GM19324 (cell line): ENCODE measurements at regions not wholly inside any gene's neighbourhood (a gene's known extent, or its start where the extent isn't known, plus 50 kb on each side); places are given as distances from the start of the nearest gene placed in this dataset.
"Not testable (repeated sequence)": the region's sequence is repeated elsewhere in the genome, so short reads cannot be mapped to it uniquely, and the experiment has no call there.

Source experiments
- ATAC-seq: cut with Tn5 transposase; IDR thresholded peaks from one replicate; pipeline ENCODE4 v1.9.1; 2021; ENCODE audit warnings: mild to moderate bottlenecking, moderate library complexity; ENCODE audit not compliant: unreplicated experiment, low FRiP score

GRCh38 chr18:71431171-71431570 is 1113.0 kb downstream of the CBLN2 start:
- ATAC-seq = no peak

DNA sequence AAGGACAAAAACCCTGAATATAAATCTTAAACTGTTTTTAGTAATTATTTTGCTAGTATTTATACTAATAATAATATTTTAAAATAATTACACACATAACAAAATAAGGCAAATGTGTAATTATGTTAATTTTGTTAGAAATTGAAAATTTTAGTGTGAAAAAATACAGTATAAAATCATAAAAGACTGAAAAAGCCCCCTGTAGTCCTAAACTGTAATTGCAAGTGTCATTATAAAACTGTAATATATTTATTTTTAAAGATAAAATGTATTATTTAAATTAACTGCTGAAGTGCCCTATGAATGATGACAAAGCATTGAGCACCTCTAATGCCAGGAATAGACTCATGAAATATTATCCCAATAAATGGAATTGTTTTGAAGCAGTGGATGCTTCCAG is 1117.7 kb downstream of the CBLN2 start:
- no peak for ATAC-seq

- ATAC-seq = no peak
Measured at GRCh38 chr18:71405169-71405809, 1116.4 kb downstream of the SOCS6 start.

GRCh38 chr18:71403501-71403900 is 1114.7 kb downstream of the SOCS6 start:
- no peak for ATAC-seq

GRCh38 chr18:71398531-71398930 is 1109.7 kb downstream of the SOCS6 start:
- ATAC-seq = no peak

DNA sequence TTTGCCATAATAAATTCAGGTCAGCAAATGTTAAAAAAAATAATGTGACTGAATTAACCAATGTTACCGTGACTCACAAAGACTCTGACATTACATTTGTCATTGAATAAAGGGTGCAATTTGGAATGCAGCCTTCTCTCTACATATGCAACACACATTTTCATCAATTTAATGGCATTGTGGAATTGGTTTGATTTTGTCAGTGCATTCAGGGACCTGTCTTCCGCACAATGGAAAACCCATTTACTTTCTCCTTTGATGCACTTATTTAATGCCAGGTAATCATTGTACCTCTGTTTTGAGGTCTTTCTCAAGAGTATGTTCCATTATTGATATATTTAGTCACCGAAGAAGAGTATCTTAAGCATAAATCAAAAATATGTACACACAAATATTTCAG is 1099.3 kb downstream of the SOCS6 start:
- ATAC-seq = no peak

GRCh38 chr18:71374294-71375000 is 1085.6 kb downstream of the SOCS6 start:
- no peak for ATAC-seq

DNA sequence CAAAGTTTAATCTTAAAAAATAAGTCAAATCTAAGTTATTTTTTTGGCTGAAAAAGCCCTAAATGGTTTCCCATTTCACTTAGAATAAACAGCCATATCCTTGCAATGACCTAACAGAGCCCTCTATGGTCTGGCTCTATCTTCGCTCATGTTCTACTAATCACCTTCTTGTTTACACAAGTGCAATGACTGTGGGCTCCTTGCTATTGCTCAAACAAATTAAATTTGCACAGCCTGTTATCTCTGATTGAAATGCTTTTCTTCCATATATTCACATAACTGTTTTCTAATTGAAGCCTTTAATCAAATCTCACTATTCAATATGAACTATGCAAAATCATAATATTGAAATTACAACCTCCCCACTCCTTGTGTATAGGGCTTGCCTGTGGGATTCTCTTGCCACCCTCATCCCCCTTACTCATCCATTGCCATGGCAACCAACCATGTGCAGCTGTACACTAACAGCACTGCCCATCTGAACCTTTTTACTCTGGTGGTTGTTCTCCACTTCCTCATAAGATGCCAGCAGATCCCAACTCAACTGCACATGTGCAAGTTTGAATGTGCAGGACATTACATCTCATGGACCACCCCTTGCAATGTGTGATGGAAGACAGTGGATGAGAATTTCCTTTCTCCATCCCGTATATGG is 1083.2 kb downstream of the SOCS6 start:
- ATAC-seq = no peak

- no peak for ATAC-seq
Measured at GRCh38 chr18:71370671-71371445, 1082.0 kb downstream of the SOCS6 start.

DNA sequence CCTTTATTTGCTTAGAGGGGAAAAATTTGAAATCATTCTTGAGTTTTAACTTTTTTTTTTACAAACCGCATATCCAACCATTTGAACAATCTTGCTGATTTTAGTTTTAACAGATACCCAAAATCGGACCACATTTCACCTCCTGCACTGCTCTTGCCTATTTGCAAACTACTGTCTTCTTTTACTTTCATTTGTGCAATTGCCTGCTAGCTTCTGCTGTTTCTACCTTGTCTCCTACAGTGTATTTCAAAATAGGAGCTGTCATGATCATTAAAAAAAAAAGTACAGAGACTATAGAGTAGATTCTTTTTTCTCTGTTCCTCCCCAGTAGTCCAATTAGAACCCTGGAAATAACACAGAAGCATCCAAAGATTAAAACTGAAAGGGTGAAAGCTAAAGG is 1081.2 kb downstream of the SOCS6 start:
- ATAC-seq = no peak

DNA sequence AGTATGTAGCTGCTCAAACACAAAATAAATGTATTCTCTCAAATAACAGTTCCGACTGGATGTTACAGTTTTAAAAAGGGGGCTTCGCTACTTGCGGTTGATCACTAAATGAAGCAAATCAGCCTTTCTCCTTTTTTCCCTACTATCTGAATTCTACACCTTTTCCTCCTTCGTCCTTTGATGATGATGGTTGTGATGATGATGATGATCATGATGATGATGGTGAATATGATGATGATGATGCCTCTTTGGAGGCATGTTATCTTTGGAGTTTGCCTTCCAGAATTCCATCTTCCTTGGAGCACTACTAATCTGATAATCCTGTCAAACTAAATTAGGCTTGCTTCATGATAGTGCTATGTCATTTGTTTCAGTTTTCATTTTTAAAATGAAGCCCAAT is 1073.3 kb downstream of the SOCS6 start:
- no peak for ATAC-seq

- not testable (repeated sequence) for ATAC-seq
Measured at GRCh38 chr18:71355599-71355998, 1066.8 kb downstream of the SOCS6 start.

GRCh38 chr18:71352618-71353017 is 1063.8 kb downstream of the SOCS6 start:
- ATAC-seq = no peak

DNA sequence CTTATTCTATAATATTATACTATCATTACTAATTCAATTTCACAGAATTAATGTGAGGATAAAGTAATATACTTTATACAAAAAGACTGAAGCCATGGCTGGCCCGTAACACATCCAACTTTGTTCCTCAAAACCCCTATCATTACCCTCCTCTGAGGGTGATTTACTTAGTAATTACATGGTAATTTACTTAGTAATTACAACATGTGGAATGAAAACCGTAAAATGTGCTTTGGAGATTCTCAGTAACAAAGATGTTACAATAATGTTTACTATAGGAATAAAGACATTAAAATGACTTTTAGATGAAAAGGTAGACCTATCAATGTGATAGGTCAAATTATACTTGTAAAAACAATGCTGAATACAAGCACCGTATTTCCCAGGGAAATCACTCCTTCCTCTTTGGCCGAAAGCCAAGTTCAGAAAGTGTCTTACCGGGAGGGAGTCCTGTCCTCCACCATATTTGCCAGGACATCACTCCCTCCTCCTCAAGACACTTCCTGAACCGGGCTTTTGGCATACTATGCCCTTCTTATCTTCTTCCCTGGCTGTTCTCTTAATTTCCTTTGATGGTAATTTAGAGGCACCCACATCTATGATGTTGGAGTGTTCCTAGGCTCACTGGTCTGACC is 1047.8 kb downstream of the SOCS6 start:
- no peak for ATAC-seq

- ATAC-seq = no peak
Measured at GRCh38 chr18:71329563-71329962, 1040.7 kb downstream of the SOCS6 start.

GRCh38 chr18:71329114-71329513 is 1040.3 kb downstream of the SOCS6 start:
- no peak for ATAC-seq

GRCh38 chr18:71327850-71328249 is 1039.0 kb downstream of the SOCS6 start:
- ATAC-seq = no peak

GRCh38 chr18:71327441-71327840 is 1038.6 kb downstream of the SOCS6 start:
- no peak for ATAC-seq

GRCh38 chr18:71326826-71327225 is 1038.0 kb downstream of the SOCS6 start:
- no peak for ATAC-seq

DNA sequence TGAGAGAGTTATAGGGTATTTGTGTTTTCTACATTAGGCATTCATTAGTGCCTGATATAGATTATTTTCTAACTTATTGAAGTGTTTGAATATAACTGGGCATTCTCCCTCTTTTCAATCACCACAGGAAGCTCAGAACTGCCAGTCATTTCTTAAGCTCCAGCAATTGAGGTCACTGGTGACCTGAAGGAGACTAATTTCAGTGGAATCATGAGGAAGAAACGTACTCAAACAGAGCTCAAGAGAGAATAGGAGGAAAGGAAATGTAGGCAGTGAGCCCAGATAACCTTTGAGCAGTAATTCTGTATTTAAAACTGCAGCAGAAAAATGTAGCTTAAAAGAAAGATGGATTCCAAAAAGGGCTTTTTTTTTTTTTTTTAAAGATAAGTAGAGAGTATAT is 1035.5 kb downstream of the SOCS6 start:
- ATAC-seq = no peak

DNA sequence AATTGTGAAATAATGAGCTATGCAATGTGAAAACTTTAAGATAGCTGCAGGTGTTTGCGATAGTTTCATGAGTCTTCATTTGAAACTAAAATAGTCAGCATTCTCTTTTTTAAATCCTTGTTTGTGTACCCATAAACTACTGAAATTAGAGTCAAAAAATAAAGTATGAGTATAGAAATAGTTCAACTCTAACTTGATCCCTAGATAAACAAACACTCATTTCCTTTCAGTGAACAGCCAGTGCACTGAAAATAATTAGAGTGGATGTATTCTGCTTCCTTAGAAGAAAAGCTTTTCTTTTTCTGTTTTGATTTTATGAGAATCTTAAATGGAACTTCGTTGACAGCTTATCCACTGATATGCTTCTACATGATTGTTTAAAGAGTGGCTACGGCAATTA is 1033.4 kb downstream of the SOCS6 start:
- ATAC-seq = no peak
